IMR-90 (cell line): ENCODE measurements at regions not wholly inside any gene's neighbourhood (a gene's known extent, or its start where the extent isn't known, plus 50 kb on each side); places are given as distances from the start of the nearest gene placed in this dataset.
"Not testable (repeated sequence)": the region's sequence is repeated elsewhere in the genome, so short reads cannot be mapped to it uniquely, and the experiment has no call there.

Source experiments
- ATAC-seq: fragments of 200-7000 bp; cut with Tn5 transposase; 2 replicates; pipeline ENCODE4 v1.9.1; 2020; ENCODE audit warnings: low read depth, mild to moderate bottlenecking, moderate library complexity
- BruUV-seq: library from RNA; stranded (reverse); fragments of 400-500 nt; replicated peaks from 2 replicates; lab custom pipeline; 2021; lab: Mats Ljungman, UMichigan
- CTCF ChIA-PET: fragments of 300-600 bp; formaldehyde crosslinking; extraction: SDS; loops from one replicate; lab custom pipeline; 2021; ENCODE audit warnings: antibody characterized with exemption; lab: Yijun Ruan, JAX
- POLR2A ChIA-PET: fragments of 300-600 bp; sonication (Branson Sonifier 250); formaldehyde crosslinking; loops from one replicate; lab custom pipeline; 2022; ENCODE audit warnings: antibody characterized with exemption; ENCODE audit not compliant: unreplicated experiment; lab: Charles Lee
- DNase-seq: peaks from one replicate; pipeline ENCODE4 v3.0.0; 2013
- H2AFZ ChIP-seq: replicated peaks from 2 replicates; pipeline ENCODE3; 2013; ENCODE audit warnings: low read length, mild to moderate bottlenecking; ENCODE audit not compliant: poor library complexity
- H2AK5ac ChIP-seq: 2 replicates; pipeline ENCODE4 v1.6.1; 2013; ENCODE audit warnings: low read depth, low read length, inconsistent platforms
- H2AK9ac ChIP-seq: replicated peaks from 2 replicates; pipeline ENCODE3; 2013; ENCODE audit warnings: mild to moderate bottlenecking, low read depth, low read length, moderate library complexity; ENCODE audit not compliant: poor library complexity
- H2BK120ac ChIP-seq: 2 replicates; pipeline ENCODE4 v1.6.1; 2013; ENCODE audit warnings: low read depth, low read length, inconsistent platforms
- H2BK15ac ChIP-seq: 3 replicates; pipeline ENCODE4 v1.6.1; 2013; ENCODE audit warnings: low read depth, low read length, inconsistent platforms
- H2BK20ac ChIP-seq: 2 replicates; pipeline ENCODE4 v1.6.1; 2013; ENCODE audit warnings: low read depth, mild to moderate bottlenecking, inconsistent platforms, low read length, moderate library complexity
- H2BK5ac ChIP-seq: 2 replicates; pipeline ENCODE4 v1.6.1; 2013; ENCODE audit warnings: mild to moderate bottlenecking, low read depth, low read length, inconsistent platforms; ENCODE audit not compliant: poor library complexity, severe bottlenecking
- H3K14ac ChIP-seq: replicated peaks from 2 replicates; pipeline ENCODE4 v1.6.1; 2013; ENCODE audit warnings: low read depth, low read length, inconsistent platforms
- H3K18ac ChIP-seq: 2 replicates; pipeline ENCODE4 v1.6.1; 2013; ENCODE audit warnings: low read depth, low read length, control low read depth
- H3K23ac ChIP-seq: 2 replicates; pipeline ENCODE4 v1.6.1; 2013; ENCODE audit warnings: low read depth, low read length, inconsistent platforms
- H3K27ac ChIP-seq: 2 replicates; pipeline ENCODE4 v1.5.1; 2013; ENCODE audit warnings: mild to moderate bottlenecking, control low read depth, low read length; ENCODE audit not compliant: insufficient read depth
- H3K27me3 ChIP-seq: 2 replicates; pipeline ENCODE4 v1.6.1; 2013; ENCODE audit warnings: low read length; ENCODE audit not compliant: control insufficient read depth, insufficient read depth
- H3K36me3 ChIP-seq: 2 replicates; pipeline ENCODE4 v1.6.1; 2013; ENCODE audit warnings: low read length, mixed read lengths; ENCODE audit not compliant: control insufficient read depth, insufficient read depth
- H3K4ac ChIP-seq: 2 replicates; pipeline ENCODE4 v1.6.1; 2013; ENCODE audit warnings: low read depth, low read length, inconsistent platforms
- H3K4me1 ChIP-seq: 2 replicates; pipeline ENCODE4 v1.6.1; 2013; ENCODE audit warnings: low read length, mixed read lengths; ENCODE audit not compliant: control insufficient read depth, insufficient read depth
- H3K4me2 ChIP-seq: 2 replicates; pipeline ENCODE4 v1.6.1; 2013; ENCODE audit warnings: low read depth, mild to moderate bottlenecking, control low read depth, low read length, moderate library complexity
- H3K4me3 ChIP-seq: 2 replicates; pipeline ENCODE4 v1.5.1; 2013; ENCODE audit warnings: low read depth, mild to moderate bottlenecking, control low read depth, low read length, moderate library complexity; ENCODE audit not compliant: insufficient read depth
- H3K56ac ChIP-seq: 2 replicates; pipeline ENCODE4 v1.6.1; 2013; ENCODE audit warnings: low read length, inconsistent platforms; ENCODE audit not compliant: insufficient read depth; ENCODE audit errors: extremely low read depth
- H3K79me1 ChIP-seq, 2 experiments: 2 replicates each; pipeline ENCODE4 v1.6.1; 2013; ENCODE audit warnings: low read length in 2 of 2, inconsistent platforms in 1 of 2, low read depth in 1 of 2
- H3K9ac ChIP-seq: 2 replicates; pipeline ENCODE4 v1.6.1; 2013; ENCODE audit warnings: low read depth, low read length, control low read depth
- H3K9me1 ChIP-seq: 2 replicates; pipeline ENCODE4 v1.6.1; 2013; ENCODE audit warnings: low read length, inconsistent platforms; ENCODE audit not compliant: insufficient read depth
- H3K9me3 ChIP-seq: 2 replicates; pipeline ENCODE4 v1.6.1; 2013; ENCODE audit warnings: low read length; ENCODE audit not compliant: control insufficient read depth, insufficient read depth
- H4K20me1 ChIP-seq: 2 replicates; pipeline ENCODE4 v1.6.1; 2013; ENCODE audit warnings: low read length, inconsistent platforms; ENCODE audit not compliant: insufficient read depth
- H4K5ac ChIP-seq: 2 replicates; pipeline ENCODE4 v1.6.1; 2013; ENCODE audit warnings: mild to moderate bottlenecking, low read depth, low read length, control low read depth
- H4K8ac ChIP-seq, 2 experiments: 2 replicates each; pipeline ENCODE4 v1.6.1; 2013; ENCODE audit warnings: low read depth in 2 of 2, low read length in 2 of 2, control low read depth in 1 of 2, inconsistent platforms in 1 of 2
- H4K91ac ChIP-seq: 2 replicates; pipeline ENCODE4 v1.6.1; 2013; ENCODE audit warnings: low read depth, low read length, inconsistent platforms; ENCODE audit not compliant: insufficient read depth
- WGBS, 2 experiments: methylation state at CpG; one replicate each; pipeline versions ENCODE4 v1.1.5 to v1.1.7; 2013; ENCODE audit warnings: missing lambda C conversion rate in 2 of 2; ENCODE audit not compliant: insufficient read length in 1 of 2; ENCODE audit errors: extremely low coverage in 2 of 2; 5-methylcytosine and 5-hydroxymethylcytosine counted together
- dilution Hi-C: fragments of 300-500 bp; cut with HindIII; formaldehyde crosslinking; loops from one replicate; pipeline ENCODE4 v1.14.3; 2018; ENCODE audit warnings: low sequenced_read_pairs; ENCODE audit not compliant: unreplicated experiment
- in situ Hi-C: fragments of 300-500 bp; cut with MboI; formaldehyde crosslinking; loops from 3 replicates; pipeline ENCODE4 v1.14.3; 2019; ENCODE audit warnings: low sequenced_read_pairs, inconsistent platforms, mixed read lengths
- intact Hi-C: fragments of 100-400 bp; cut with micrococcal nuclease; formaldehyde crosslinking; loops from 2 replicates; pipeline ENCODE4 v1.10.0; 2022

DNA sequence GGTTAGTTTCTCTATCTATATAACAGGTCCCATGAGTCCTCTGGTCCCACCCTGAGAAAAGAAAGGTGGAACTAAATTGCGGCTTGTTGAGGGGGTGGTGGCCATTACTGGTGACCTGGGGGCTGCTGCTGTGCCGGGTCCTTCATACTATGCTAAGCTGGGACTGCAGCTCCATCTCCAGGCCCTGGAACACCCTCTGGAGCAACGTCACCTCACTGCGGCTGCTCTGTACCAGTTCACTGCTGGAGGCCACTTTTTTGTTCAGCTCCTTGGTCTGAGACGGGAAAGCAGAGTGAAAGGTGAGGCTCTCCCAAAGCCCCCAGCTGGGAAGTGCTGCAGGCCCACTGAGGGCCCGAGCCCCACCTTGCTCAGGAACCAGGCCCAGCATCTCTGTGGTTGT is 140.7 kb downstream of the CCDC144A start:
- H2BK120ac ChIP-seq, H4K20me1 ChIP-seq, H2BK15ac ChIP-seq, H3K9me3 ChIP-seq, POLR2A ChIA-PET, BruUV-seq, H3K36me3 ChIP-seq, in situ Hi-C loops, ATAC-seq, H3K4me2 ChIP-seq, H3K4ac ChIP-seq, H3K14ac ChIP-seq, dilution Hi-C loops, H4K8ac ChIP-seq, H2BK5ac ChIP-seq, H2BK20ac ChIP-seq, H2AK5ac ChIP-seq, H3K27me3 ChIP-seq, H4K91ac ChIP-seq, CTCF ChIA-PET, H3K56ac ChIP-seq, H2AFZ ChIP-seq, H3K79me1 ChIP-seq, H3K9me1 ChIP-seq, DNase-seq, H3K23ac ChIP-seq, H3K4me1 ChIP-seq, H3K27ac ChIP-seq, H3K9ac ChIP-seq, H3K18ac ChIP-seq, H2AK9ac ChIP-seq, intact Hi-C loops, H3K4me3 ChIP-seq, H4K5ac ChIP-seq: not testable (repeated sequence)
- WGBS, 2 experiments = 67% methylated on average over 2 of the region's 6 CpGs; no CpG with 5 or more reads in 1 of the 2 experiments

GRCh38 chr17:16830219-16830618 is 140.2 kb downstream of the CCDC144A start:
- H3K14ac ChIP-seq, CTCF ChIA-PET, H3K27me3 ChIP-seq, H3K79me1 ChIP-seq, H3K23ac ChIP-seq, H4K5ac ChIP-seq, H3K36me3 ChIP-seq, H4K8ac ChIP-seq, H2BK20ac ChIP-seq, POLR2A ChIA-PET, in situ Hi-C loops, H3K9ac ChIP-seq, BruUV-seq, H3K9me3 ChIP-seq, H2AFZ ChIP-seq, H2AK5ac ChIP-seq, H2BK15ac ChIP-seq, H4K20me1 ChIP-seq, H2BK120ac ChIP-seq, H3K18ac ChIP-seq, intact Hi-C loops, H3K4me2 ChIP-seq, H3K4ac ChIP-seq, H3K27ac ChIP-seq, H2AK9ac ChIP-seq, DNase-seq, H3K4me3 ChIP-seq, dilution Hi-C loops, H2BK5ac ChIP-seq, H3K4me1 ChIP-seq, H3K9me1 ChIP-seq, H3K56ac ChIP-seq, H4K91ac ChIP-seq: not testable (repeated sequence)
- WGBS, 2 experiments = no CpG with 5 or more reads among the region's 12 CpGs
- peak; percentile 44; the same call in 1 of the 2 replicates for ATAC-seq
